ENCODE measurements at regions not wholly inside any gene's neighbourhood (a gene's known extent, or its start where the extent isn't known, plus 50 kb on each side); places are given as distances from the start of the nearest gene placed in this dataset.

DNA sequence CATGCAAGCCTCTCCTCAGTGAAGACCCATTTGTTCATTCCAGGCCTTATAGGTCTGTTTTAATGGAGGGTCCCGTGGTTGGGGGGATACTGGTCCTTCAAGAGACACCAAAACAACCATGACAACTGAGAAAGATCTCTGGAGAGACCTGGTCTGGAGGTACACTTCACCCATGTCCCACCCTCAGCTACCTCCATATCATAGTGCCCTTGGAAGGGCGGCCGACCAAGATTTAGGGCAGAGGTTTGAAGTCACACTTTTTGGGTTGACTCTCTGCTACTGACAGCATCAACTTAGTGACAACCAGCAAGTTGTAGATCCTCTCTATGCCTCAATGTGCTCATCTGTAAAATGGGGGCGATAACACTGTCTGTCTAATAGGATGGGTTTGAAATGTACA is 177.3 kb downstream of the TSHZ3 start:
- Histone ChIP-seq H3K27ac (ENCODE audit: low read length) (no peak overlapping the region), H3K79me2 (ENCODE audit: low read length) (no peaks in the 10 kb centered on the region), H2AFZ (ENCODE audit: low read length) (no peak overlapping the region), H3K36me3 (ENCODE audit: insufficient read depth, low read length) (no peaks in the 10 kb centered on the region), H3K4me3 (ENCODE audit: low read length) (no peak overlapping the region), H3K27me3 (ENCODE audit: low read length) (no peaks in the 10 kb centered on the region), H3K9me3 (ENCODE audit: low read length) (no peaks in the 10 kb centered on the region), H3K9me2 (replicated peaks; ENCODE audit: insufficient read depth, low read length) (no peaks in the 10 kb centered on the region), H3K4me1 (ENCODE audit: low read length) (no peaks in the 10 kb centered on the region), H4K20me1 (ENCODE audit: insufficient read depth, low read depth, low read length) (no peaks in the 10 kb centered on the region), H3K9ac (ENCODE audit: low read length) (no peak overlapping the region), H3K4me2 (ENCODE audit: low read depth, low read length, poor library complexity, severe bottlenecking) (no peak overlapping the region)
- no peak for DNase-seq

GRCh38 chr19:31170046-31170445 is 179.2 kb downstream of the TSHZ3 start:
- Histone ChIP-seq H3K9me3 (ENCODE audit: low read length) (no peaks in the 10 kb centered on the region), H4K20me1 (ENCODE audit: insufficient read depth, low read depth, low read length) (no peaks in the 10 kb centered on the region), H3K9ac (ENCODE audit: low read length) (no peak overlapping the region), H3K4me3 (ENCODE audit: low read length) (no peak overlapping the region), H3K9me2 (replicated peaks; ENCODE audit: insufficient read depth, low read length) (no peaks in the 10 kb centered on the region), H3K27ac (ENCODE audit: low read length) (no peak overlapping the region), H3K27me3 (ENCODE audit: low read length) (no peaks in the 10 kb centered on the region), H3K36me3 (ENCODE audit: insufficient read depth, low read length) (no peaks in the 10 kb centered on the region), H2AFZ (ENCODE audit: low read length) (no peak overlapping the region), H3K79me2 (ENCODE audit: low read length) (no peaks in the 10 kb centered on the region), H3K4me2 (ENCODE audit: low read depth, low read length, poor library complexity, severe bottlenecking) (no peak overlapping the region), H3K4me1 (ENCODE audit: low read length) (no peaks in the 10 kb centered on the region)
- no peak for DNase-seq

DNA sequence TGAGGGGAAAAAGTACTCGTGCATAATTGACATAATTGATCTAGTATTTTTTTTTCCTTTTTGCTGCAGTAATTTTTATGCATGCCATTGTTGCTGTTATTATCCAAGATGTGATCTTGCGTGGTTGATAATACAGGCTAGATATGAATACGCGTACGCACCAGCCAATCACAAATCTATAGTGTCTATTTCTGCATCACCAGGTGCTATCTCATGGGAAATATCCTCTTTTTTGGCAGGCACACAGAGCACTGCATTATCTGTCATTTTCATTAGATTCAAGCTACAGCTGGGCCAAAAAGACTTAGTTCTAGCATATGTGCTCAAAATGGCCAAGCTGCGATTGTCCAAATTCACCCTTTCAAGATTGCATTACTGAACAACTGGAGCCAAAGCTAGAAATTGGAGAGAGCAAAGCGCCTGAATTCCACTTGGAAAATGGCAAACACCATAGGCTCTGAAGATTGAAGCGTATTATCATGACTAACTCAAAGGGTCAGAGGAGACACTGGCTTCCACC is 181.1 kb downstream of the TSHZ3 start:
- H3K9me2 ChIP-seq (replicated peaks; ENCODE audit: insufficient read depth, low read length): no peaks in the 10 kb centered on the region
- H3K27me3 ChIP-seq (ENCODE audit: low read length): no peaks in the 10 kb centered on the region
- no peak for DNase-seq
- H3K4me2 ChIP-seq (ENCODE audit: low read depth, low read length, poor library complexity, severe bottlenecking): no peak overlapping the region
- H3K36me3 ChIP-seq (ENCODE audit: insufficient read depth, low read length): no peaks in the 10 kb centered on the region
- H3K4me3 ChIP-seq (ENCODE audit: low read length): no peak overlapping the region
- H3K9ac ChIP-seq (ENCODE audit: low read length): no peak overlapping the region
- H3K9me3 ChIP-seq (ENCODE audit: low read length): no peaks in the 10 kb centered on the region
- no peaks in the 10 kb centered on the region for H4K20me1 ChIP-seq (ENCODE audit: insufficient read depth, low read depth, low read length)
- no peaks in the 10 kb centered on the region for H3K4me1 ChIP-seq (ENCODE audit: low read length)
- H3K27ac ChIP-seq (ENCODE audit: low read length): no peak overlapping the region
- no peak overlapping the region for H2AFZ ChIP-seq (ENCODE audit: low read length)
- no peaks in the 10 kb centered on the region for H3K79me2 ChIP-seq (ENCODE audit: low read length)

DNA sequence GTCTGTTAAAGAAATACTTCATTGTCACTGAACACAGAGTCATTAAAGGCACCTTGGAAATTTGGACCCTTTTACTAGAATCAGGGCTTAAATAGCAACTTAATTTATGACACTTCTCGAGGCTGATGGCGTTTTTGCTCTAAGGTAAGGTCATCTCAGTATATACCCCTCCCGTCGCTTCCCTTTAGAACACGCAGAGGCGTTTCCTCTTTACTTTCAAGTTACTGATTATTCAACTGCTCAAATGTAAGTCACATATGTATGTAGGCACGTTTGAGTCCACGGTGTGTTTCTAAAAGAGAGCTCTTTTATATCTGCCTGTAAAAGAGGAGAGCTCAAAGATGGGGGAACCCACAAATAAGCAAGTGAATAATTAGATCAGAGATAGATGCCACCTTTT is 181.5 kb downstream of the TSHZ3 start:
- no peaks in the 10 kb centered on the region for H4K20me1 ChIP-seq (ENCODE audit: insufficient read depth, low read depth, low read length)
- no peak overlapping the region for H3K4me3 ChIP-seq (ENCODE audit: low read length)
- H3K9ac ChIP-seq (ENCODE audit: low read length): no peak overlapping the region
- H3K27ac ChIP-seq (ENCODE audit: low read length): no peak overlapping the region
- DNase-seq: no peak
- no peak overlapping the region for H3K4me2 ChIP-seq (ENCODE audit: low read depth, low read length, poor library complexity, severe bottlenecking)
- no peaks in the 10 kb centered on the region for H3K9me3 ChIP-seq (ENCODE audit: low read length)
- no peaks in the 10 kb centered on the region for H3K36me3 ChIP-seq (ENCODE audit: insufficient read depth, low read length)
- H3K79me2 ChIP-seq (ENCODE audit: low read length): no peaks in the 10 kb centered on the region
- no peaks in the 10 kb centered on the region for H3K9me2 ChIP-seq (replicated peaks; ENCODE audit: insufficient read depth, low read length)
- H3K27me3 ChIP-seq (ENCODE audit: low read length): no peaks in the 10 kb centered on the region
- H3K4me1 ChIP-seq (ENCODE audit: low read length): no peaks in the 10 kb centered on the region
- no peak overlapping the region for H2AFZ ChIP-seq (ENCODE audit: low read length)

GRCh38 chr19:31166206-31166605 is 183.0 kb downstream of the TSHZ3 start:
- H3K79me2 ChIP-seq (ENCODE audit: low read length): no peaks in the 10 kb centered on the region
- no peak overlapping the region for H3K4me2 ChIP-seq (ENCODE audit: low read depth, low read length, poor library complexity, severe bottlenecking)
- no peaks in the 10 kb centered on the region for H3K4me1 ChIP-seq (ENCODE audit: low read length)
- no peak for DNase-seq
- H4K20me1 ChIP-seq (ENCODE audit: insufficient read depth, low read depth, low read length): no peaks in the 10 kb centered on the region
- no peaks in the 10 kb centered on the region for H3K9me3 ChIP-seq (ENCODE audit: low read length)
- no peak overlapping the region for H3K4me3 ChIP-seq (ENCODE audit: low read length)
- H3K27ac ChIP-seq (ENCODE audit: low read length): no peak overlapping the region
- no peak overlapping the region for H2AFZ ChIP-seq (ENCODE audit: low read length)
- no peaks in the 10 kb centered on the region for H3K9me2 ChIP-seq (replicated peaks; ENCODE audit: insufficient read depth, low read length)
- H3K36me3 ChIP-seq (ENCODE audit: insufficient read depth, low read length): no peaks in the 10 kb centered on the region
- H3K27me3 ChIP-seq (ENCODE audit: low read length): no peaks in the 10 kb centered on the region
- no peak overlapping the region for H3K9ac ChIP-seq (ENCODE audit: low read length)

- Histone ChIP-seq H3K9me2 (replicated peaks; ENCODE audit: insufficient read depth, low read length) (no peaks in the 10 kb centered on the region), H3K4me1 (ENCODE audit: low read length) (no peaks in the 10 kb centered on the region), H3K27me3 (ENCODE audit: low read length) (no peaks in the 10 kb centered on the region), H3K4me3 (ENCODE audit: low read length) (no peak overlapping the region), H3K9me3 (ENCODE audit: low read length) (no peaks in the 10 kb centered on the region), H3K4me2 (ENCODE audit: low read depth, low read length, poor library complexity, severe bottlenecking) (no peak overlapping the region), H3K36me3 (ENCODE audit: insufficient read depth, low read length) (no peaks in the 10 kb centered on the region), H3K9ac (ENCODE audit: low read length) (no peak overlapping the region), H3K27ac (ENCODE audit: low read length) (no peak overlapping the region), H4K20me1 (ENCODE audit: insufficient read depth, low read depth, low read length) (no peaks in the 10 kb centered on the region), H3K79me2 (ENCODE audit: low read length) (no peaks in the 10 kb centered on the region), H2AFZ (ENCODE audit: low read length) (no peak overlapping the region)
- no peak for DNase-seq
Observed at GRCh38 chr19:31164791-31165251, 184.4 kb downstream of the TSHZ3 start.

DNA sequence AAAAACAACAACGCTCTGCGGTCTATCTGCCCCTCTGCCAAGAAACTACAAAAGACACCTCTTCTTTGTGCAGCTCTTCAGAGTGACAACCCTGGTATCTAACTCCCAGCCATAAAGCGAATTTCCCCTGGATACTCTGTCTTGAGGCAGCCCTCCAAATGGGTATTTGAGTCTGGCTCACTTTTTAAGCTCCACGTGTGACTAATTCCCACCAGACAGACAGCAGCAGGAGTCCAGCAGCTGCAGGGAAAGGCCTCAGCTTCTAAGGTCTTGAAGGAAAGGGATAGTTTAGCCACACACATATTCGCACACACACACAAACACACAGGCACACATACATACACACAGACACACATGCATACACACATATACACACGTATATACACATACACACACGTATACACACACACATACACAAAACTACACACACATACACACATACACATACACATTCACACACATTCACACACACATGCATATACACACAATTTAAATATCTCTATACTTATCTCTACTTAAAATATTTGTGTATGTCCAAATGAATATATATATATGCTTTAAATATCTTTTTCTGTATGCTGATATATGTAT is 188.8 kb downstream of the TSHZ3 start:
- H3K79me2 ChIP-seq (ENCODE audit: low read length): no peaks in the 10 kb centered on the region
- H3K4me1 ChIP-seq (ENCODE audit: low read length): no peaks in the 10 kb centered on the region
- H3K9ac ChIP-seq (ENCODE audit: low read length): no peak overlapping the region
- no peaks in the 10 kb centered on the region for H3K27me3 ChIP-seq (ENCODE audit: low read length)
- no peaks in the 10 kb centered on the region for H3K9me3 ChIP-seq (ENCODE audit: low read length)
- H2AFZ ChIP-seq (ENCODE audit: low read length): no peak overlapping the region
- no peaks in the 10 kb centered on the region for H3K36me3 ChIP-seq (ENCODE audit: insufficient read depth, low read length)
- no peak overlapping the region for H3K4me2 ChIP-seq (ENCODE audit: low read depth, low read length, poor library complexity, severe bottlenecking)
- DNase-seq: no peak
- no peak overlapping the region for H3K27ac ChIP-seq (ENCODE audit: low read length)
- H4K20me1 ChIP-seq (ENCODE audit: insufficient read depth, low read depth, low read length): no peaks in the 10 kb centered on the region
- H3K4me3 ChIP-seq (ENCODE audit: low read length): no peak overlapping the region
- no peaks in the 10 kb centered on the region for H3K9me2 ChIP-seq (replicated peaks; ENCODE audit: insufficient read depth, low read length)

DNA sequence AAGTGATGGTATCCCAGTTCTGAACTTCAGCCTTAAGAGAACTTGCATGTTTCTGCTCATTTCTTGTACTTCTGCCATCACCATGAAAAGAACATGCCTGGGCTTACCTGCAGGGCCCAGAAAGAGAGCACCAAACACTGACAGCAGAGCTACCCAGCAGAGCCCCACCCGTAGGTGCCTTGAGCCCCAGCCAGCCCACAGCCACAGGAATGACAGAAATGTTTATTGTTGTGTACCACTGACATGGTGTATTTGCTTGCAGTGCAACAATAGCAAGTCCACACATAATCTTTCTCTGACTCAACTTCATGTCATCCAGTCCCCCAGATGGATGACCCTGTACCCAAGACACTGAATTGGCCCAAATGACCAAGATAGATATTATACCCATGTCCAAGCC is 195.2 kb downstream of the TSHZ3 start:
- no peak for DNase-seq
- H3K79me2 ChIP-seq (ENCODE audit: low read length): no peaks in the 10 kb centered on the region
- H2AFZ ChIP-seq (ENCODE audit: low read length): no peak overlapping the region
- no peak overlapping the region for H3K9ac ChIP-seq (ENCODE audit: low read length)
- H3K9me2 ChIP-seq (replicated peaks; ENCODE audit: insufficient read depth, low read length): no peaks in the 10 kb centered on the region
- no peaks in the 10 kb centered on the region for H3K4me1 ChIP-seq (ENCODE audit: low read length)
- H3K36me3 ChIP-seq (ENCODE audit: insufficient read depth, low read length): no peaks in the 10 kb centered on the region
- no peaks in the 10 kb centered on the region for H3K9me3 ChIP-seq (ENCODE audit: low read length)
- H4K20me1 ChIP-seq (ENCODE audit: insufficient read depth, low read depth, low read length): no peaks in the 10 kb centered on the region
- no peaks in the 10 kb centered on the region for H3K27me3 ChIP-seq (ENCODE audit: low read length)
- no peak overlapping the region for H3K4me2 ChIP-seq (ENCODE audit: low read depth, low read length, poor library complexity, severe bottlenecking)
- H3K27ac ChIP-seq (ENCODE audit: low read length): no peak overlapping the region
- no peak overlapping the region for H3K4me3 ChIP-seq (ENCODE audit: low read length)

All from Karpas-422 (cell line).